AG04449 (cell line): ENCODE measurements at regions not wholly inside any gene's neighbourhood (a gene's known extent, or its start where the extent isn't known, plus 50 kb on each side); places are given as distances from the start of the nearest gene placed in this dataset.

Source experiments
- CTCF ChIA-PET: fragments of 350-600 bp; formaldehyde crosslinking; extraction: SDS; loops from one replicate; lab custom pipeline; 2021; ENCODE audit warnings: antibody characterized with exemption; lab: Yijun Ruan, JAX
- POLR2A ChIA-PET: fragments of 400-600, 350-600 bp; formaldehyde crosslinking; extraction: SDS; loops from one replicate; lab custom pipeline; 2020; ENCODE audit warnings: antibody characterized with exemption, inconsistent platforms; lab: Yijun Ruan, JAX
- DNase-seq: peaks from one replicate; pipeline ENCODE4 v3.0.0-alpha.2; 2010; ENCODE audit warnings: low read depth, low spot score
- H3K4me3 ChIP-seq: 2 replicates; pipeline ENCODE4 v1.5.1; 2011; ENCODE audit warnings: low read depth, mild to moderate bottlenecking, control low read depth, low read length
- TF ChIP-seq, protein P1 (sequence below): IDR thresholded peaks from one replicate; pipeline ENCODE4 v1.5.1; 2011; ENCODE audit warnings: mild to moderate bottlenecking, moderate library complexity, low read length, control low read depth, inconsistent platforms; ENCODE audit not compliant: insufficient read depth; ENCODE audit errors: missing control alignments

DNA sequence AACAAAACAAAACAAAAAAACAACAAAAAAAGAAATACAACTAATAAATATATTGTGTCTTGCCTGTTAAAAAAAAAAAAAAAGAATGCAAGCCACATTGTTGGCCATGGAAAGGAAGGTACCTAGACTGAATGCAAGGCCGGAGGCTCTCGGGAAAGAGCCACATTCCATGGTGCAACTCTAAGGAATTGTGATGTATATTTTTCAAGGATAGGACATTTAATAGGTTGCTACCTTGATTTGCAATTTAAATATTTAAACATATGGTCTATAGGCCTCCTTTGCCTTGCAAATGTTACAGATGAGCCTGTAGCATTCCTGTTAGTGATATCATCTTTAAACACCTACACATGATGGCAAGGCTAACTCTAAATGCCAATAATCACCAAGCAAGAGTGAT lies 650.9 kb downstream of the TOX3 start:
- ChIA-PET CTCF (no interaction called here), POLR2A (no interaction called here)
- no peak for DNase-seq
- TF ChIP-seq, protein P1, sequence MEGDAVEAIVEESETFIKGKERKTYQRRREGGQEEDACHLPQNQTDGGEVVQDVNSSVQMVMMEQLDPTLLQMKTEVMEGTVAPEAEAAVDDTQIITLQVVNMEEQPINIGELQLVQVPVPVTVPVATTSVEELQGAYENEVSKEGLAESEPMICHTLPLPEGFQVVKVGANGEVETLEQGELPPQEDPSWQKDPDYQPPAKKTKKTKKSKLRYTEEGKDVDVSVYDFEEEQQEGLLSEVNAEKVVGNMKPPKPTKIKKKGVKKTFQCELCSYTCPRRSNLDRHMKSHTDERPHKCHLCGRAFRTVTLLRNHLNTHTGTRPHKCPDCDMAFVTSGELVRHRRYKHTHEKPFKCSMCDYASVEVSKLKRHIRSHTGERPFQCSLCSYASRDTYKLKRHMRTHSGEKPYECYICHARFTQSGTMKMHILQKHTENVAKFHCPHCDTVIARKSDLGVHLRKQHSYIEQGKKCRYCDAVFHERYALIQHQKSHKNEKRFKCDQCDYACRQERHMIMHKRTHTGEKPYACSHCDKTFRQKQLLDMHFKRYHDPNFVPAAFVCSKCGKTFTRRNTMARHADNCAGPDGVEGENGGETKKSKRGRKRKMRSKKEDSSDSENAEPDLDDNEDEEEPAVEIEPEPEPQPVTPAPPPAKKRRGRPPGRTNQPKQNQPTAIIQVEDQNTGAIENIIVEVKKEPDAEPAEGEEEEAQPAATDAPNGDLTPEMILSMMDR: no peak
- no peak overlapping the region for H3K4me3 ChIP-seq

DNA sequence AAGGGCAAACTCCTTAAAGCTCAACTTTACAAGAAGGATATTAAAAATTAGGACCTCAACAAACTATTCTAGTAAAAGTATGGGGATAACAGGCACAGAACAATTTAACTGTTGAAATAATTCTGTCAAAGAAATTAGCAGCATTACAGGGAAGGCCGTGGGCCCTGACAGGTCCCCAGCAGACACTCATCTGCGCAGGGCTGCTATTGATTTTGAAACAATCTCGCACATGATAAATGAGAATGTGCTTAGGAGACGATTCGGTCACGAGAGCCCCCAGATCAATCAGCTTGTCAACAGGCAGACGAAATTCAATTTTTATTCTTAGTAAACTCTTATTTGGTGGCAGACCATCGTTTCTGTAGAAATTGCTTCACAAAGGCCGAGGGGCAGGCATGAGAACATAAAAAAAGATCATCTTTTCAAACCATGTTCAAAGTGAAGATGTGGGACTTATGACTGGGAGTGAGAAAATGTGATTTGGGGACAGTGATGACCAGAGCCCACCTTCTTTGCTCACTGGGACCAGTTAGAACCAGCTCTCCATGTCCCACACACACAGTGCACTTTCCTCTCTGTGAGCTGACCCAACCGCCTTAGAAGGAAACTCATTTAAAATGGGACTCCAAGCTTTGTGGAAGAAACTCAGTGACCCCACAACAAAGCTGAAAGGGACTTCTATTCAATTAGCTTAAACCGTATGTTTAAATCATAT lies 654.5 kb downstream of the TOX3 start:
- DNase-seq: no peak
- H3K4me3 ChIP-seq: no peak overlapping the region
- POLR2A ChIA-PET: no interaction called here
- TF ChIP-seq, protein P1: no peak
- CTCF ChIA-PET: no interaction called here

DNA sequence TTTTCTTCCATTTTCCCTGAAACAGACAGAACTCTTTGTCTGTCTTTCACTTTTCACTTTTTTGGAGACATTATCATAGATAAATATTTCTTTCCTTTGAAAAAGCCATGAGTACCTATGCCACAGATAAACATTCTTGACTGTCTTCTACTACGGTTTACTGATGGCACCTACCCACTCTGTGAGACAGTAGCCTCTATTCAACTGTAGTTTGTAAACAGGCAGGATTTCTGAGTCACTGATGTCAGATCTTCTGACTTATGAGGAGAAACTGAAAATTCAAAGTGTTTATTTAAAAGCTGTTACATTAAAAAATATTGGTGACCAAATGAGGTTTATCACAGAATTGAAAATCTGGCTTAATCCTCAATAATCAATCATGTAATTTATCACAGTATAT lies 658.4 kb downstream of the TOX3 start:
- ChIA-PET POLR2A (no interaction called here), CTCF (no interaction called here)
- TF ChIP-seq, protein P1: no peak
- no peak for DNase-seq
- no peak overlapping the region for H3K4me3 ChIP-seq

DNA sequence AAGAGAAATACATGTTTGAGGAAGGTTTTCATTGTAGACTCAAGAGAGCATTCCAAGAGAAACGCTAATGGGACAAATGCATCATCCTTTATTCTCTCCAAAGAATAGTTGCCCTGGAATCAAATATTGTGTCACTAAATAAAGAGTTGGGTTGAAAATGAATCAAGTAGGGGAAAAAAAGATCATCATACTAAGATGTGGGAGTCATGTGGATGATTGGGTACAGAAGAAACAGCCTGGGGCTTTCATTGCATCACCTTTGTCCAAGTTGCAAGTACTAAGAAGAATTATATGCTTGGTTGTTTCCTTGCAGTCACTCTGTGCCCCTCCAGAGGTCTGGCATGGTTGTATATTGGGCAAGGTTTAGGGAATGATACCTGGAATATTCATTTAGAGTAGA lies 658.9 kb downstream of the TOX3 start:
- CTCF ChIA-PET: no interaction called here
- no peak for DNase-seq
- H3K4me3 ChIP-seq: no peak overlapping the region
- TF ChIP-seq, protein P1: no peak
- POLR2A ChIA-PET: no interaction called here

DNA sequence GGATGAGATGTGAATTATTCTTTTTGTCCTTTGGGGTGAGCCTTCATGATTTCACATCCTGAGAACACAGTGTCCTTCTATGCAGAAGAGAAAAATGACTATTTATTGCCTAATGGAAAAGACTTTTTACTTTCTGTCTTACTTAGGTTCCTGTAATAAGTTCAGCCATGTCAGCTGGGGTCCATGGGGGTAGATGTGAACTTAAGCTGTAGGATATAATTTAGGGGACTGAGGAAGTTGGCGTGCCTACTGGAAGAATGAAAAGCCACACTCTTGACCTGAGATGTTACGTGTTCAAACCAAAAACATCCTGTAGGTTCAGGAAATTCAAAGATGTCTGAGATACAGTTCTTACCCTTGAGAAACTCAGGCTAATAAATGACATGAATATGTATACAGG lies 660.5 kb downstream of the TOX3 start:
- no peak for DNase-seq
- CTCF ChIA-PET: interaction anchor here (1.2 kb wide), 1 partner anchor 68 kb away, joined by 3 read pairs; no protein-coding TSS in a partner anchor
- H3K4me3 ChIP-seq: no peak overlapping the region
- POLR2A ChIA-PET: no interaction called here
- TF ChIP-seq, protein P1: no peak

DNA sequence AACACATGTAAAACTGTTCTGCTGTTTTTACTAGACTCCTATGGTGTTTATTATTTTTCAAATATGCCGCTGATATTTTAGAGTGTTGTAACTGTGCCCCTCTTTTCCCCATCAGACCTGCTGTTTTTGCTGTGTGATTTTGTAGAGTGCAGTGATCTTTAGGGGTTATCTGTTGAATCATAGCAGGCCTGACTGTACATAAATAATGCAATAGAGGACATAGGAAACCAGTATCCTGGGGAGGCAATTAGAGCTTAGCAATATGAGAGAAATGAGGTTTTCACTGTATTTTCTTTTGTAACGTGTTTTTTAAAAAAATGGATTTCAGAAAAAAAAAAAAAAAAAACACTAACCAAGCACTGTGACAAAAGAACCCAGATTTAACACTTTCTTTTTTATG lies 662.2 kb downstream of the TOX3 start:
- H3K4me3 ChIP-seq: no peak overlapping the region
- CTCF ChIA-PET: no interaction called here
- TF ChIP-seq, protein P1: no peak
- POLR2A ChIA-PET: no interaction called here
- no peak for DNase-seq
